Activated CD8-positive, alpha-beta T cell treated with anti-CD3 and anti-CD28 coated beads, Interleukin-2, amount 10 ng/mL, durations not matched to agents 7 days and 5 days (primary cell): ENCODE measurements at regions not wholly inside any gene's neighbourhood (a gene's known extent, or its start where the extent isn't known, plus 50 kb on each side); places are given as distances from the start of the nearest gene placed in this dataset.

ENCODE experiments used
- ATAC-seq: fragments of 150-1000 bp; cut with Tn5 transposase; one replicate; pipeline ENCODE4 v1.10.0; 2021; ENCODE audit warnings: moderate library complexity
- CTCF ChIA-PET: fragments of 350-600 bp; sonication (Branson Sonifier 250); formaldehyde crosslinking; loops from one replicate; lab custom pipeline; 2021; ENCODE audit warnings: antibody characterized with exemption; lab: Charles Lee
- POLR2A ChIA-PET: fragments of 350-600 bp; sonication (Branson Sonifier 250); formaldehyde crosslinking; loops from one replicate; lab custom pipeline; 2021; ENCODE audit warnings: antibody characterized with exemption; lab: Charles Lee
- DNase-seq: peaks from one replicate; pipeline ENCODE4 v3.0.0-alpha.2; 2020
- H3K27ac Mint-ChIP-seq: one replicate; pipeline ENCODE4 v1.8.0; 2021; ENCODE audit warnings: mild to moderate bottlenecking, mixed read lengths
- H3K27me3 Mint-ChIP-seq: one replicate; pipeline ENCODE4 v1.8.0; 2021; ENCODE audit warnings: low read depth, mixed read lengths
- H3K36me3 Mint-ChIP-seq: one replicate; pipeline ENCODE4 v1.8.0; 2021; ENCODE audit warnings: low read depth, mixed read lengths
- H3K4me1 Mint-ChIP-seq: one replicate; pipeline ENCODE4 v1.8.0; 2021; ENCODE audit warnings: low read depth, mixed read lengths
- H3K4me3 Mint-ChIP-seq: one replicate; pipeline ENCODE4 v1.8.0; 2021; ENCODE audit warnings: mild to moderate bottlenecking, mixed read lengths
- H3K9me3 Mint-ChIP-seq: one replicate; pipeline ENCODE4 v1.8.0; 2022; ENCODE audit warnings: mixed read lengths; ENCODE audit not compliant: insufficient read depth

DNA sequence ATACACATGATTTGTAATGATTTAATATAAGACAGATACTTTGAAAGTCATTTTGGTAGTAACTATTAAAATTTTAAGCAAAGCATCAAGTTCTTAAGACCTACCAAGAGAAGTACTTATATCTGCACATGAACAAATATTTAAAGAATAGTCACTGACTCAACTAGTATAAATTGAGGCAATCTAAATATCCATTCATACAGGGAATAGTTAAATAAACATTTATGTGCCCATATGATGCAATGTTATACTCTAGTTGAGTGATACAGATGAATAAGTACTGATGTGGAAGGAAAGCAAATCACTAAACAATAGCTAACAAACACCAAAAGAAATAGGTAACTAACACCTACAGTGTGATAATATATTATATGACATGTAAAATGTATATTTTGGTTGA lies 527.7 kb downstream of the EPHA3 start:
- H3K27ac Mint-ChIP-seq: no peak overlapping the region
- DNase-seq: no peak
- POLR2A ChIA-PET: no interaction called here
- peaks cover 19% of the 10 kb centered on the region for H3K9me3 Mint-ChIP-seq
- no peaks in the 10 kb centered on the region for H3K4me1 Mint-ChIP-seq
- ATAC-seq: no peak
- H3K4me3 Mint-ChIP-seq: no peak overlapping the region
- H3K36me3 Mint-ChIP-seq: no peaks in the 10 kb centered on the region
- H3K27me3 Mint-ChIP-seq: no peaks in the 10 kb centered on the region
- CTCF ChIA-PET: no interaction called here

DNA sequence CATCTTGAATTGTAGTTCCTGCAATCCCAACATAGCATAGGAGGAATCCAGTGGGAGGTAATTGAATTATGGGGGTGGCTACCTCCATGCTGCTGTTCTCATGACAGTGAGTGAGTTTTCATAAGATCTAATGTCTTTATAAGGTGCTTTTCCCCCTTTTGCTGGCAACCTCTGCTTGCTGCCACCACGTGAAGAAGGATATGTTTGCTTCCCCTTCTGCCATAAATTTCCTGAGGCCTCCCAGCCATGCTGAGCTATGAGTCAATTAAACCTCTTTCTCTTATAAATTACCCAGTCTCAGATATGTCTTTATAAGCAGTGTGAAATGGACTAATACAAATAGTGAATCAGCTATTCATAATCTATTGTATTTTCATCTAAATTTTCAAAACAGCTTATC lies 537.3 kb downstream of the EPHA3 start:
- H3K27me3 Mint-ChIP-seq: no peaks in the 10 kb centered on the region
- ATAC-seq (no peak), DNase-seq (no peak)
- H3K4me3 Mint-ChIP-seq: no peak overlapping the region
- ChIA-PET CTCF (no interaction called here), POLR2A (no interaction called here)
- peaks cover 8% of the 10 kb centered on the region for H3K9me3 Mint-ChIP-seq
- no peak overlapping the region for H3K27ac Mint-ChIP-seq
- H3K36me3 Mint-ChIP-seq: no peaks in the 10 kb centered on the region
- H3K4me1 Mint-ChIP-seq: no peaks in the 10 kb centered on the region

DNA sequence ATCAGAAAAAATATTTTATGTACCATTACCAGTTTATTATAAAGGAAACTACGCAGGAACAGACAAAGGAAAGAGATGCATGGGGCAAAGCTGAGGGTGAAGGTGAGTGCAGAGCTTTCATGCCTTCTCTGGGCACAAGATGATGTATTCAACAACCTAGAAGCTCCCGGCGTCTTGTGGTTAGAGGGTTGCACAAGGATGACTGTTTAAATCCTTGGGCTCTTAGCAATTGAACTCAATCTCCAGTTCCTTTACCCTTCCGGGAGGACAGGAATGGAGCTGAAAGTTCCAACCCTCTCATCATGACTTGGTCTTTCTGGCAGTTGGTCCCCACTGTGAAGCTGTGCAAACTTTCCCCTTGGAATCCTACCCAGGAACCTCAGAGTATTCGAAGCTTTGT lies 542.0 kb downstream of the EPHA3 start:
- ATAC-seq (no peak), DNase-seq (no peak)
- H3K9me3 Mint-ChIP-seq: no peaks in the 10 kb centered on the region
- H3K36me3 Mint-ChIP-seq: no peaks in the 10 kb centered on the region
- POLR2A ChIA-PET: no interaction called here
- H3K4me3 Mint-ChIP-seq: no peak overlapping the region
- CTCF ChIA-PET: no interaction called here
- H3K27ac Mint-ChIP-seq: no peak overlapping the region
- H3K27me3 Mint-ChIP-seq: no peaks in the 10 kb centered on the region
- H3K4me1 Mint-ChIP-seq: no peaks in the 10 kb centered on the region

DNA sequence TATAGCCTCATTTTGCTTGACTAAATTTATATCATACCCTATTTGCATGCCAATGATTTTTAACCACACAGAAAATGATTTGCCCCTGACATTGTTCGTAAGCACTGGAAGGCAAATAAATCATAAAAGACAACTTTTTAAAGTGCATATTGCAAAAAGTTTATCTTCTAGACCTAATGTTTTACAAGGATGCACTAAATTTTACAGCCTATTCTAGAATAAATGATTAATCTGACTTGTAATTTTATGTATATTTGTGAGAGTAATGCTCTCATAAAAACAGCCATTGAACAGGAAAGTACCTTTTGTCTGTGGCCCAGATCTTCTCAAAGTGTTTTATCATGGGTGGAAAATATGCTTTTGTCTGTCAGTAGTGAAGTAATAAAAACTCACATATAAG lies 546.6 kb downstream of the EPHA3 start:
- Mint-ChIP-seq H3K36me3 (no peaks in the 10 kb centered on the region), H3K4me1 (no peaks in the 10 kb centered on the region), H3K9me3 (peaks cover 5% of the 10 kb centered on the region), H3K27me3 (no peaks in the 10 kb centered on the region), H3K4me3 (no peak overlapping the region), H3K27ac (no peak overlapping the region)
- ChIA-PET POLR2A (no interaction called here), CTCF (no interaction called here)
- DNase-seq (no peak), ATAC-seq (no peak)

DNA sequence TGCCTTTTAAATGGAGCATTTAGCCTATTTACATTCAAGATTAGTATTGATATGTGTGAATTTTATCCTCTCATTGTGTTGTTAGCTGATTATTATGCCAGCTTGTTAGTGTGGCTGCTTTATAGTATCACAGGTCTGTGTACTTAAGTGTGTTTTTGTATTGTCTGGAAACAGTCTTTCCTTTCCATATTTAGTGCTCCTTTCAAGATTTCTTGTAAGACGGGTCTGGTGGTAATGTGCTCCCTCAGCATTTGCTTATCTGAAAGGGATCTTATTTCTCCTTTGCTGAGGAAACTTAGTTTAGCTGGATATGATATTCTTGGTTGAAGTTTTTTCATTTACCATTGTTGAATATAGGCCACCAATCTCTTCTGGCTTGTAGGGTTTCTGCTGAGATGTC lies 549.0 kb downstream of the EPHA3 start:
- ChIA-PET POLR2A (no interaction called here), CTCF (no interaction called here)
- H3K27ac Mint-ChIP-seq: no peak overlapping the region
- peaks cover 5% of the 10 kb centered on the region for H3K9me3 Mint-ChIP-seq
- ATAC-seq (no peak), DNase-seq (no peak)
- no peaks in the 10 kb centered on the region for H3K4me1 Mint-ChIP-seq
- no peak overlapping the region for H3K4me3 Mint-ChIP-seq
- H3K36me3 Mint-ChIP-seq: no peaks in the 10 kb centered on the region
- no peaks in the 10 kb centered on the region for H3K27me3 Mint-ChIP-seq

DNA sequence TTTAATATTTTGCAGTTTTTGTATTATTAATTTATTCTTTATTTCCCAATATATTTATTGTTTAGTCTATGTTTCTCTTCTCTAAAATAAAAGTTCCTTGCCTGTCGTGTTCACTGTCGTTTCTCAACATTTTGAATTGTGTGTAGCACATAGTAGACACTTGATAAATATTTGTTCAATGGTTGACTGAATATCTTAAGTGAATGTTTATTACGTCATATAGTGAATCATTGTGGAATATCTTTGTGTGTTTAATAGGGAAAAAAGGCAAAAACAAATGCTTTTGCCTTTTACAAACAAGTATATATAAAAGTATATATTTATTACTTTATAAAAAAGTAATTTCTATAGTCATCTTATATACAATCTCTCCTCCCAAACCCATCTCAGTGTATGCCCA lies 572.3 kb downstream of the EPHA3 start:
- Mint-ChIP-seq H3K9me3 (peaks cover 4% of the 10 kb centered on the region), H3K27ac (no peak overlapping the region), H3K4me1 (no peaks in the 10 kb centered on the region), H3K4me3 (no peak overlapping the region), H3K27me3 (no peaks in the 10 kb centered on the region), H3K36me3 (no peaks in the 10 kb centered on the region)
- ATAC-seq: no peak
- POLR2A ChIA-PET: no interaction called here
- CTCF ChIA-PET: no interaction called here
- no peak for DNase-seq

DNA sequence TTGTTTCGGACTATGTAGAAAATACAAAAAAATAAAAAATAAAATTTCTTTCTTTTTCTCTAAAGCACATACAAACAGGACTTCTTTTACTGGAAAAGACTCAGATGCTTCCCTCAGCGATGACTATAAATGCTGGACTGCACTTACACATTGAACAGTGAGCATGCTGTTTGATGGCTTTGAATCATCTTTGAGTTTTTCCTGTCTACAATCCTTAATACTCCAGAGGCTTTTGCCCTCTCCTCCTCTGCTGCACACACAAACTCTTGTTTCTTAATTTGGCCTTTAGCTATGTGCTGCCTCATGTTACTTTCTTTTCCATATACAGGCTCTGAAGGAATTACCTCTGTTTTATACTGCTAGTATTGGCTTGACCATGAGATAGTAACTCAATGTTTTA lies 575.1 kb downstream of the EPHA3 start:
- POLR2A ChIA-PET: no interaction called here
- Mint-ChIP-seq H3K27me3 (no peaks in the 10 kb centered on the region), H3K36me3 (no peaks in the 10 kb centered on the region), H3K9me3 (peaks cover 4% of the 10 kb centered on the region), H3K27ac (no peak overlapping the region), H3K4me3 (no peak overlapping the region), H3K4me1 (no peaks in the 10 kb centered on the region)
- CTCF ChIA-PET: no interaction called here
- ATAC-seq (no peak), DNase-seq (no peak)

DNA sequence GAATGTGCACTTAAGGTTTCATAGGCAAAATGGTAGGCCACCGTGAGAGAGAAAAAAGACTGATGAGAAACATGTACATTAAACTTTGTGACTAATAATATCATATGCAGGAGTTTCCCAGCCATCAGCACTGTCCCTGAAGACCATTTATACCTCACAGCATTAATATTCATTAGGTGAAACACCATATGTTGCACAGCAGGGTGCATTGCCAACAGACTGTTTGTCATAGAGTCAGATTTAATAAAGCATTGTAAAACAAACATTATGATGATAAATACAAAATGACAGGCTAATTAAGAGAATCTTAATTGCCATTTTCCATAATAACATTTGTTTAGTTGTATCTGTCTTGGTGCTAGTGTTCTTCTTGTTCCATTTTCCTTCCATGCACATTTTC lies 578.3 kb downstream of the EPHA3 start:
- DNase-seq: no peak
- H3K4me3 Mint-ChIP-seq: no peak overlapping the region
- H3K4me1 Mint-ChIP-seq: no peaks in the 10 kb centered on the region
- ChIA-PET CTCF (no interaction called here), POLR2A (no interaction called here)
- H3K36me3 Mint-ChIP-seq: no peaks in the 10 kb centered on the region
- H3K9me3 Mint-ChIP-seq: peaks cover 4% of the 10 kb centered on the region
- no peak overlapping the region for H3K27ac Mint-ChIP-seq
- H3K27me3 Mint-ChIP-seq: no peaks in the 10 kb centered on the region
- ATAC-seq: no peak

DNA sequence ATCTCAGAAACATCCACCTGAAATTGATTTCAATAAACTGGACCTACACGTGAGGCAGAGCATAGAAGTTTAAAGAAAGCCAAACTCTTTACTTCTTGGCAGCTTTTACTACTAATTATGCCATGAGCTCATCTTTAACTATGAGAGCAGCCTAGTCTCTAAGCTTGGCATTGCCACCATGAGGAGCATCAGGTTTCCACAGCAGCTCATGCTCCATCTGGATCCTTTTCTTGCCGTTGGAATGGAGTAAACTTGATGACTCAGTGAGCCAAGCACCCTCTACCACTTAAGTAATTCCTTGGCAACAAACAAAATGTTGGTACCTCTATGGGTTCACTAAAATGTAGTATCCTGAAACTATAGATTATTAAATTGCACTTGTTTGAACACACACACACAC lies 583.2 kb downstream of the EPHA3 start:
- H3K4me3 Mint-ChIP-seq: no peak overlapping the region
- ChIA-PET POLR2A (no interaction called here), CTCF (no interaction called here)
- H3K4me1 Mint-ChIP-seq: no peaks in the 10 kb centered on the region
- H3K9me3 Mint-ChIP-seq: no peaks in the 10 kb centered on the region
- ATAC-seq (no peak), DNase-seq (no peak)
- no peaks in the 10 kb centered on the region for H3K36me3 Mint-ChIP-seq
- no peaks in the 10 kb centered on the region for H3K27me3 Mint-ChIP-seq
- H3K27ac Mint-ChIP-seq: no peak overlapping the region

DNA sequence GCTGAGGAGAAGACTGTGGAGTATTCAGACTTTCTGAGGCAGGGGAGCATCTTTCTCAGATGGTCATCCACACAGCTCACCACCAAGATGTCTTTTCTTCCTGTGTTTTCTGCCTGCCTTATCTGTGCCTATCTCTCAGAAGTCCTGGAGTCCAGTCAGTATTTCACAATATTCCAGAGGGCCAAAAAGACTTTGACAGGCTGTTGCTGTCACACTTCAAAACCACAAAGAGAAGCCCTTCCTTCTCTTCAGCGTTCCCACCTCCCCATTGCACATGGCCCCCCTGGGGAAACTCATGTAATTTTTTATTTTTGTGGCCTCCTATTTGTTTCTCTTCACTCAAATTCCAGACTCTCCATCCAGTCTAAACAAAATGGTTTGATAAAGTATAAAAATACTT lies 585.2 kb downstream of the EPHA3 start:
- H3K27me3 Mint-ChIP-seq: no peaks in the 10 kb centered on the region
- DNase-seq (no peak), ATAC-seq (no peak)
- ChIA-PET POLR2A (no interaction called here), CTCF (no interaction called here)
- no peaks in the 10 kb centered on the region for H3K9me3 Mint-ChIP-seq
- no peaks in the 10 kb centered on the region for H3K4me1 Mint-ChIP-seq
- no peak overlapping the region for H3K27ac Mint-ChIP-seq
- H3K36me3 Mint-ChIP-seq: no peaks in the 10 kb centered on the region
- no peak overlapping the region for H3K4me3 Mint-ChIP-seq

DNA sequence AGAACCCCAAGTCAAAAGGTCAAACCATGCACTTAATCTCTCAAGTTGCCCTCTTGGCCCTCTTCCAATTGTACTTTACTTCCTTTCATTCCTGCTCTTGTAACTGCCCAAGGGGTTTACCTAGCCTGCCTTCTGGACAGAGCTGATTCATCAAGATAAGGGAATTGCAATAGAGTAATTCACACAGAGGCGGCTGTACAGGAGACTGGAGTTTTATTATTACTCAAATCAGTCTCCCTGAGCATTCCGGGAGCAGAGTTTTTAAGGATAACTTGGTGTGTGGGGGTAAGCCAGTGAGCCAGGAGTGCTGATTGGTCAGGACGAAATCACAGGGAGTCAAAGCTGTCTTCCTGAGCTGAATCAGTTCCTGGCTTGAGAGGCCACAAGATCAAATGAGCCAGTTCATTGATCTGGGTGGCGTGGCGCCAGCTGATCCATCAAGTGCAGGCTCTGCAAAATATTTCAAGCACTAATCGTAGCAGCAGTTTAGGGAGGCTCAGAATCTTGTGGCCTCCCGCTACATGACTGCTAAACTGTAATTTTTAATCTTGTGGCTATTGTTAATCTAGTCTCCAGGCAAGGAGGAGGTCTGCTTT lies 590.0 kb downstream of the EPHA3 start:
- Mint-ChIP-seq H3K27me3 (no peaks in the 10 kb centered on the region), H3K9me3 (peaks cover 6% of the 10 kb centered on the region), H3K27ac (no peak overlapping the region), H3K4me3 (no peak overlapping the region), H3K36me3 (no peaks in the 10 kb centered on the region), H3K4me1 (no peaks in the 10 kb centered on the region)
- ATAC-seq: no peak
- CTCF ChIA-PET: no interaction called here
- no peak for DNase-seq
- POLR2A ChIA-PET: no interaction called here

DNA sequence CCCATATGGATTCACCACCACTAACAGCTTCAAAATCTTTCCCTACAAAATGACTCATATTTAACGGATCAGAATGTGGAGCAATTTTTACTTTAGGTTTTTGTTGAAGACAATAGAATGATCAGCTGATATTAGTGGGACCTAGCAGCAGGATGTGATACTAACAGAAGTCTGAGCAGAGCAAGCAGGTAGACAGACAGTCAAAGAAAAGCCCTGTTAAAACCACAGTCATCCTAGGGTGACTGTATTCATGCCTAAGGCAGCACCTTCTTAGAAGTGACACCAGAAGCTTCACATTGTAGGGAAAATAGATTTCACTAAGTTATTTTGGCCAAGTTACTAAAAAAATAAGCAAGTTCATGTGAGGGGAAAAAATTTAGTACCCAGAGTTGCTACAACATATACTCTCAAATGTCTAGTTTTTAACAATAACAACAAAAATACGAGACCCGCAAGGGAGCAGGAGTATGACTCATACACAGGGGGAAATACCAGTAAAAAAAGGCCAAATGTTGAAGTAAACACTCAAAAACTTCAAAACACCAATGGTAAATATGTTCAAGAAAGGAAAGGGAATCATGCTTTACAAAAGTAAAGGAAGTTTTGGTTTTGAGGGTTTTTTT lies 590.9 kb downstream of the EPHA3 start:
- Mint-ChIP-seq H3K4me1 (no peaks in the 10 kb centered on the region), H3K4me3 (no peak overlapping the region), H3K27ac (no peak overlapping the region), H3K36me3 (no peaks in the 10 kb centered on the region), H3K9me3 (peaks cover 7% of the 10 kb centered on the region), H3K27me3 (no peaks in the 10 kb centered on the region)
- POLR2A ChIA-PET: no interaction called here
- CTCF ChIA-PET: no interaction called here
- DNase-seq (no peak), ATAC-seq (no peak)

DNA sequence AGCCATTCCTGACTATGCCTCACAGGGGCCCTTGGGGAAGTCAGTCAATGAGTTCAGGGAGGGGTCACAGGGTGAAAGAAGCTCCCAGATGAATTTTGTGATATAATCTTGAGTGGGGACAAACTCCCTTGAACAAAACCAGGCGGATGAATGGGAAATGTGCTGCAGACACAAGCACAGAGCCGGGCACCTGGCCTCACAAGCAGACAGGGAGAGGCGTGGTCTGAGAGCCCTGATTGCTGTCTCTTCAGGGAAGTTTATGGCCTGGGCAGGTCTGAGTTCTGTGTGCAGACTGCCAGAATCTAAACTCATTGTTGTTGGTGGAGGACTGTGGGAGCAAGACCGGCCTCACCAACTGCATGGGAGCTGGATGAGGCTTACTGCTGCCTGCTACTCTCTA lies 591.8 kb downstream of the EPHA3 start:
- CTCF ChIA-PET: no interaction called here
- Mint-ChIP-seq H3K27ac (no peak overlapping the region), H3K4me1 (no peaks in the 10 kb centered on the region), H3K27me3 (no peaks in the 10 kb centered on the region), H3K9me3 (peaks cover 13% of the 10 kb centered on the region), H3K36me3 (no peaks in the 10 kb centered on the region), H3K4me3 (no peak overlapping the region)
- DNase-seq (no peak), ATAC-seq (no peak)
- POLR2A ChIA-PET: no interaction called here
